ENCODE measurements at regions not wholly inside any gene's neighbourhood (a gene's known extent, or its start where the extent isn't known, plus 50 kb on each side); places are given as distances from the start of the nearest gene placed in this dataset.

- DNase-seq (ENCODE audit: low read depth), result no peak
These were observed 105.1 kb upstream of the ADGRL3 start for GRCh38 chr4:61094854-61095598.

- DNase-seq (ENCODE audit: low read depth), result no peak
These were observed 71.4 kb upstream of the ADGRL3 start for GRCh38 chr4:61128682-61129081.

GRCh38 chr4:61129971-61130370 is 70.2 kb upstream of the ADGRL3 start:
- DNase-seq (ENCODE audit: low read depth), result no peak

DNA sequence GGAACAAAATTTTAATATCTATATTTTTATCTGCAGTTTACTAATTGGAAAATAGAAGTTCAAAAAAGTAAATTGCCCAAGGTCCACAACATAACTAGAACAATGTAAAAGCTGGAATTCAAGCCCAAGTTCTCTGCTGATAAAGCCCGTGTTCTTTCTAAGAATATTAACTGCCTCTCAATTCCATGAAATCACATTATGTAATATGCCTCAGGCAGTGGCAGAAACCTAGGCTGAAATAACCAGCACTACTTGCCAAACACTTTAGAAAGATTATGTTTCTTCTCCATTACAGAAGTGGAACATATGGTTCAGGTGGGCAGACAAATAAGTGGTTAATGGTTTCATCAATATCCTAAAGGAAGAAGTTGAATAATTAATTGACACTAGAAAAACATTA is 56.7 kb upstream of the ADGRL3 start:
- DNase-seq (ENCODE audit: low read depth), result no peak

DNA sequence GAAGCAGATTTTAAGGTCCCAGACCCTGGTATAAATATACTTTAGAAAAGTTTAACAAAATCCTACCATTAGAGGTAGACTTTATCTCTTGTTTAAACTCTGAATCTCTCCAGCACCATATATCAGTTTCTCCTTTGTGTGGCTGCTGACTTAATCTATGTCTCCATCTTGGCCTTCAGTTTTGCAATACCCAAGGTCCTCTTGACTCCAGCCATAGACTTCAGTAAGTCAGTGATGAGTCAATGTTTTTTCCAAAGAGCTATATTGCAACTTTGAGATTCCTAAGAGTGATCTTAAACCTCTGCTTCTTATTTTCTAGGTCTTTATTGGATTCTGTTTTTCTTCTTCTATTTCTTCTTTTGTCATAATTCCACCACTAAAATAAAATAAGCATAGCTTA is 50.8 kb upstream of the ADGRL3 start:
- no peak for DNase-seq (ENCODE audit: low read depth)

All from Daoy (cell line).